IMR-90 (cell line): ENCODE measurements at regions not wholly inside any gene's neighbourhood (a gene's known extent, or its start where the extent isn't known, plus 50 kb on each side); places are given as distances from the start of the nearest gene placed in this dataset.

Source experiments
- ATAC-seq: fragments of 200-7000 bp; cut with Tn5 transposase; 2 replicates; pipeline ENCODE4 v1.9.1; 2020; ENCODE audit warnings: low read depth, mild to moderate bottlenecking, moderate library complexity
- BruUV-seq: library from RNA; stranded (reverse); fragments of 400-500 nt; replicated peaks from 2 replicates; lab custom pipeline; 2021; lab: Mats Ljungman, UMichigan
- CTCF ChIA-PET: fragments of 300-600 bp; formaldehyde crosslinking; extraction: SDS; loops from one replicate; lab custom pipeline; 2021; ENCODE audit warnings: antibody characterized with exemption; lab: Yijun Ruan, JAX
- POLR2A ChIA-PET: fragments of 300-600 bp; sonication (Branson Sonifier 250); formaldehyde crosslinking; loops from one replicate; lab custom pipeline; 2022; ENCODE audit warnings: antibody characterized with exemption; ENCODE audit not compliant: unreplicated experiment; lab: Charles Lee
- DNase-seq: peaks from one replicate; pipeline ENCODE4 v3.0.0; 2013
- H2AFZ ChIP-seq: replicated peaks from 2 replicates; pipeline ENCODE3; 2013; ENCODE audit warnings: low read length, mild to moderate bottlenecking; ENCODE audit not compliant: poor library complexity
- H2AK5ac ChIP-seq: 2 replicates; pipeline ENCODE4 v1.6.1; 2013; ENCODE audit warnings: low read depth, low read length, inconsistent platforms
- H2AK9ac ChIP-seq: replicated peaks from 2 replicates; pipeline ENCODE3; 2013; ENCODE audit warnings: mild to moderate bottlenecking, low read depth, low read length, moderate library complexity; ENCODE audit not compliant: poor library complexity
- H2BK120ac ChIP-seq: 2 replicates; pipeline ENCODE4 v1.6.1; 2013; ENCODE audit warnings: low read depth, low read length, inconsistent platforms
- H2BK15ac ChIP-seq: 3 replicates; pipeline ENCODE4 v1.6.1; 2013; ENCODE audit warnings: low read depth, low read length, inconsistent platforms
- H2BK20ac ChIP-seq: 2 replicates; pipeline ENCODE4 v1.6.1; 2013; ENCODE audit warnings: low read depth, mild to moderate bottlenecking, inconsistent platforms, low read length, moderate library complexity
- H2BK5ac ChIP-seq: 2 replicates; pipeline ENCODE4 v1.6.1; 2013; ENCODE audit warnings: mild to moderate bottlenecking, low read depth, low read length, inconsistent platforms; ENCODE audit not compliant: poor library complexity, severe bottlenecking
- H3K14ac ChIP-seq: replicated peaks from 2 replicates; pipeline ENCODE4 v1.6.1; 2013; ENCODE audit warnings: low read depth, low read length, inconsistent platforms
- H3K18ac ChIP-seq: 2 replicates; pipeline ENCODE4 v1.6.1; 2013; ENCODE audit warnings: low read depth, low read length, control low read depth
- H3K23ac ChIP-seq: 2 replicates; pipeline ENCODE4 v1.6.1; 2013; ENCODE audit warnings: low read depth, low read length, inconsistent platforms
- H3K27ac ChIP-seq: 2 replicates; pipeline ENCODE4 v1.5.1; 2013; ENCODE audit warnings: mild to moderate bottlenecking, control low read depth, low read length; ENCODE audit not compliant: insufficient read depth
- H3K27me3 ChIP-seq: 2 replicates; pipeline ENCODE4 v1.6.1; 2013; ENCODE audit warnings: low read length; ENCODE audit not compliant: control insufficient read depth, insufficient read depth
- H3K36me3 ChIP-seq: 2 replicates; pipeline ENCODE4 v1.6.1; 2013; ENCODE audit warnings: low read length, mixed read lengths; ENCODE audit not compliant: control insufficient read depth, insufficient read depth
- H3K4ac ChIP-seq: 2 replicates; pipeline ENCODE4 v1.6.1; 2013; ENCODE audit warnings: low read depth, low read length, inconsistent platforms
- H3K4me1 ChIP-seq: 2 replicates; pipeline ENCODE4 v1.6.1; 2013; ENCODE audit warnings: low read length, mixed read lengths; ENCODE audit not compliant: control insufficient read depth, insufficient read depth
- H3K4me2 ChIP-seq: 2 replicates; pipeline ENCODE4 v1.6.1; 2013; ENCODE audit warnings: low read depth, mild to moderate bottlenecking, control low read depth, low read length, moderate library complexity
- H3K4me3 ChIP-seq: 2 replicates; pipeline ENCODE4 v1.5.1; 2013; ENCODE audit warnings: low read depth, mild to moderate bottlenecking, control low read depth, low read length, moderate library complexity; ENCODE audit not compliant: insufficient read depth
- H3K56ac ChIP-seq: 2 replicates; pipeline ENCODE4 v1.6.1; 2013; ENCODE audit warnings: low read length, inconsistent platforms; ENCODE audit not compliant: insufficient read depth; ENCODE audit errors: extremely low read depth
- H3K79me1 ChIP-seq, 2 experiments: 2 replicates each; pipeline ENCODE4 v1.6.1; 2013; ENCODE audit warnings: low read length in 2 of 2, inconsistent platforms in 1 of 2, low read depth in 1 of 2
- H3K9ac ChIP-seq: 2 replicates; pipeline ENCODE4 v1.6.1; 2013; ENCODE audit warnings: low read depth, low read length, control low read depth
- H3K9me1 ChIP-seq: 2 replicates; pipeline ENCODE4 v1.6.1; 2013; ENCODE audit warnings: low read length, inconsistent platforms; ENCODE audit not compliant: insufficient read depth
- H3K9me3 ChIP-seq: 2 replicates; pipeline ENCODE4 v1.6.1; 2013; ENCODE audit warnings: low read length; ENCODE audit not compliant: control insufficient read depth, insufficient read depth
- H4K20me1 ChIP-seq: 2 replicates; pipeline ENCODE4 v1.6.1; 2013; ENCODE audit warnings: low read length, inconsistent platforms; ENCODE audit not compliant: insufficient read depth
- H4K5ac ChIP-seq: 2 replicates; pipeline ENCODE4 v1.6.1; 2013; ENCODE audit warnings: mild to moderate bottlenecking, low read depth, low read length, control low read depth
- H4K8ac ChIP-seq, 2 experiments: 2 replicates each; pipeline ENCODE4 v1.6.1; 2013; ENCODE audit warnings: low read depth in 2 of 2, low read length in 2 of 2, control low read depth in 1 of 2, inconsistent platforms in 1 of 2
- H4K91ac ChIP-seq: 2 replicates; pipeline ENCODE4 v1.6.1; 2013; ENCODE audit warnings: low read depth, low read length, inconsistent platforms; ENCODE audit not compliant: insufficient read depth
- BHLHE40 ChIP-seq: fragments of 150-350 bp; IDR thresholded peaks from 2 replicates; pipeline ENCODE4 v1.6.1; 2016; ENCODE audit warnings: mild to moderate bottlenecking, low read depth, low read length
- CEBPB ChIP-seq: IDR thresholded peaks from 2 replicates; pipeline ENCODE4 v1.6.1; 2012; ENCODE audit warnings: low read depth, low read length, improper control_type of control experiment
- ELK1 ChIP-seq: fragments of 150-350 bp; IDR thresholded peaks from 2 replicates; pipeline ENCODE4 v1.6.1; 2016; ENCODE audit warnings: low read depth, mild to moderate bottlenecking, low read length, moderate library complexity, borderline replicate concordance
- FOS ChIP-seq: fragments of 150-350 bp; IDR thresholded peaks from 2 replicates; pipeline ENCODE4 v1.6.1; 2016; ENCODE audit warnings: low read depth, low read length
- MAFK ChIP-seq: IDR thresholded peaks from 2 replicates; pipeline ENCODE4 v1.6.1; 2012; ENCODE audit warnings: low read depth, low read length, improper control_type of control experiment
- MAZ ChIP-seq: IDR thresholded peaks from 2 replicates; pipeline ENCODE4 v1.6.1; 2012; ENCODE audit warnings: low read depth, mild to moderate bottlenecking, low read length, improper control_type of control experiment, moderate library complexity, borderline replicate concordance
- POLR2A ChIP-seq: IDR thresholded peaks from 2 replicates; pipeline ENCODE4 v1.6.1; 2012; ENCODE audit warnings: mild to moderate bottlenecking, low read depth, low read length
- RAD21 ChIP-seq: IDR thresholded peaks from 2 replicates; pipeline ENCODE4 v1.6.1; 2012; ENCODE audit warnings: low read length, improper control_type of control experiment
- RCOR1 ChIP-seq: IDR thresholded peaks from 2 replicates; pipeline ENCODE4 v1.6.1; 2012; ENCODE audit warnings: mild to moderate bottlenecking, low read length, improper control_type of control experiment; ENCODE audit not compliant: insufficient replicate concordance
- SMC3 ChIP-seq: fragments of 150-350 bp; IDR thresholded peaks from 2 replicates; pipeline ENCODE4 v1.6.1; 2016; ENCODE audit warnings: low read depth, mild to moderate bottlenecking, antibody characterized with exemption, low read length, moderate library complexity
- USF2 ChIP-seq: fragments of 150-350 bp; IDR thresholded peaks from 2 replicates; pipeline ENCODE4 v1.6.1; 2017; ENCODE audit warnings: mild to moderate bottlenecking, antibody characterized with exemption, low read length, low read depth
- WGBS, 2 experiments: methylation state at CpG; one replicate each; pipeline versions ENCODE4 v1.1.5 to v1.1.7; 2013; ENCODE audit warnings: missing lambda C conversion rate in 2 of 2; ENCODE audit not compliant: insufficient read length in 1 of 2; ENCODE audit errors: extremely low coverage in 2 of 2; 5-methylcytosine and 5-hydroxymethylcytosine counted together
- dilution Hi-C: fragments of 300-500 bp; cut with HindIII; formaldehyde crosslinking; loops from one replicate; pipeline ENCODE4 v1.14.3; 2018; ENCODE audit warnings: low sequenced_read_pairs; ENCODE audit not compliant: unreplicated experiment
- in situ Hi-C: fragments of 300-500 bp; cut with MboI; formaldehyde crosslinking; loops from 3 replicates; pipeline ENCODE4 v1.14.3; 2019; ENCODE audit warnings: low sequenced_read_pairs, inconsistent platforms, mixed read lengths
- intact Hi-C: fragments of 100-400 bp; cut with micrococcal nuclease; formaldehyde crosslinking; loops from 2 replicates; pipeline ENCODE4 v1.10.0; 2022

GRCh38 chr13:24040835-24041234 lies 119.7 kb upstream of the SPATA13 start:
- Histone ChIP-seq H3K4me3 (no peak overlapping the region), H4K20me1 (no peaks in the 10 kb centered on the region), H3K9me3 (no peaks in the 10 kb centered on the region), H3K79me1 (no peaks in the 10 kb centered on the region), H3K27ac (no peak overlapping the region), H2AK5ac (peak overlapping the region; percentile 59; the same call in 1 of the 2 replicates), H3K36me3 (no peaks in the 10 kb centered on the region), H2AFZ (no peak overlapping the region), H4K91ac (no peak overlapping the region), H3K9me1 (peaks cover 20% of the 10 kb centered on the region), H2BK120ac (no peak overlapping the region; the same call in 1 of the 2 replicates), H3K23ac (no peak overlapping the region), H3K4ac (peak overlapping the region; percentile 36; the same call in 1 of the 2 replicates), H3K4me2 (no peak overlapping the region), H3K18ac (no peak overlapping the region), H2BK5ac (no peak overlapping the region), H3K14ac (no peak overlapping the region), H4K8ac (no peak overlapping the region; a peak in 1 of 4 replicates), H2BK15ac (no peak overlapping the region), H3K4me1 (peaks cover 24% of the 10 kb centered on the region), H3K9ac (no peak overlapping the region), H2BK20ac (peak overlapping the region; percentile 61), H4K5ac (no peak overlapping the region), H2AK9ac (no peak overlapping the region), H3K27me3 (no peaks in the 10 kb centered on the region), H3K56ac (no peak overlapping the region)
- POLR2A ChIA-PET: no interaction called here
- ATAC-seq: no peak
- intact Hi-C loops: no loop called here
- no TSS peak for BruUV-seq
- DNase-seq: no peak
- WGBS, 2 experiments: 61% methylated on average over 3 of the region's 3 CpGs; no CpG with 5 or more reads in 1 of the 2 experiments
- CTCF ChIA-PET: no interaction called here
- TF ChIP-seq CEBPB (no peak), RAD21 (no peak), SMC3 (no peak), MAFK (no peak), POLR2A (no peak), FOS (no peak), RCOR1 (no peak), MAZ (no peak), BHLHE40 (no peak), ELK1 (no peak), USF2 (no peak)
- in situ Hi-C loops: no loop called here
- dilution Hi-C loops: no loop called here
